Vagina (tissue), 2 donors: ENCODE measurements at regions not wholly inside any gene's neighbourhood (a gene's known extent, or its start where the extent isn't known, plus 50 kb on each side); places are given as distances from the start of the nearest gene placed in this dataset.
"Not testable (repeated sequence)": the region's sequence is repeated elsewhere in the genome, so short reads cannot be mapped to it uniquely, and the experiment has no call there.

Experiments
- DNase-seq, 2 donors: peaks; one replicate each; pipeline ENCODE4 v3.0.0-alpha.2; 2017; ENCODE audit errors: extremely low spot score in 2 of 2
- H3K27ac ChIP-seq: fragments of 200-600 bp; sonication (generic); one replicate; pipeline ENCODE4 v1.5.1; 2019
- H3K27me3 ChIP-seq: fragments of 200-600 bp; sonication (generic); one replicate; pipeline ENCODE4 v1.5.1; 2019
- H3K36me3 ChIP-seq, 2 donors: fragments of 200-600 bp; sonication (generic); one replicate each; pipeline ENCODE4 v1.5.1; 2017 to 2019
- H3K4me1 ChIP-seq: fragments of 200-600 bp; sonication (generic); one replicate; pipeline ENCODE4 v1.5.1; 2019
- H3K4me3 ChIP-seq, 2 donors: fragments of 200-600 bp; sonication (generic); 1 replicate in 1 of 2; 2 replicates in 1 of 2; pipeline ENCODE4 v1.5.1; 2016 to 2019
- H3K9me3 ChIP-seq: fragments of 200-600 bp; sonication (generic); one replicate; pipeline ENCODE4 v1.5.1; 2019
- POLR2A ChIP-seq, 2 donors: fragments of 450-650 bp; IDR thresholded peaks; one replicate each; pipeline ENCODE4 v1.6.1; 2017; ENCODE audit warnings: antibody characterized with exemption in 2 of 2, mild to moderate bottlenecking in 2 of 2, moderate library complexity in 2 of 2
- POLR2AphosphoS5 ChIP-seq, 2 donors: sonication (generic); formaldehyde crosslinking; IDR thresholded peaks; one replicate each; pipeline ENCODE4 v1.9.0; 2017; ENCODE audit warnings: antibody characterized with exemption in 2 of 2, mild to moderate bottlenecking in 2 of 2, low read depth in 1 of 2; ENCODE audit not compliant: insufficient read depth in 1 of 2
- intact Hi-C: fragments of 100-400 bp; cut with DNase I; formaldehyde crosslinking; loops from one replicate; pipeline ENCODE4 v1.15.1; 2023
- TF ChIP-seq, protein P1 (sequence below), 3 experiments: fragments of 450-650 bp in 2 of 3; fragments of 200-600 bp in 1 of 3; sonication (generic) in 1 of 3; IDR thresholded peaks; one replicate each; pipeline ENCODE4 v1.5.1; 2017 to 2019; ENCODE audit warnings: antibody characterized with exemption in 3 of 3, mild to moderate bottlenecking in 2 of 3, moderate library complexity in 2 of 3

DNA sequence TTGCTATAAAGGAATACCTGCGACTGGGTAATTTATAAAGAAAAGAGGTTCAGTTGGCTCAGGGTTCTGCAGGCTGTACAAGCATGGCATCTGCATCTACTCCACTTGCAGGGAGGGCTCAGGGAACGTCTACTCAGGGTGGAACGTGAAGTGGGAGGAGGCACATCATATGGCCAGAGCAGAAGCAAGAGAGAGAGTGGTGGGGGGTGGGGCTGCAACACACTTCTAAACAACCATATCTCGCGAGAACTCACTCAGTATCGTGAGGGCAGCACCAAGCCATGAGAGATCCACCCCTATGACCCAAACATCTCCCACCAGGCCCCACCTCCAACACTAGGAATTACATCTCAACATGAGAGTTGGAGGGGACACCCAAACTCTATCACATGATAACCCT, 109.8 kb upstream of the SCAF8 start:
- H3K36me3 ChIP-seq: no peaks in the 10 kb centered on the region
- no peak for DNase-seq
- intact Hi-C loops: no loop called here
- H3K9me3 ChIP-seq: no peaks in the 10 kb centered on the region
- H3K4me1 ChIP-seq: peaks cover 10% of the 10 kb centered on the region
- no peaks in the 10 kb centered on the region for H3K27me3 ChIP-seq
- no peak overlapping the region for H3K4me3 ChIP-seq
- H3K27ac ChIP-seq: no peak overlapping the region
- TF ChIP-seq POLR2AphosphoS5 (IDR thresholded peaks at IDR 0.05; ENCODE audit: insufficient read depth in 1 of 2, low read depth in 1 of 2) (no peak), POLR2A (IDR thresholded peaks at IDR 0.05) (no peak)
- TF ChIP-seq, protein P1, sequence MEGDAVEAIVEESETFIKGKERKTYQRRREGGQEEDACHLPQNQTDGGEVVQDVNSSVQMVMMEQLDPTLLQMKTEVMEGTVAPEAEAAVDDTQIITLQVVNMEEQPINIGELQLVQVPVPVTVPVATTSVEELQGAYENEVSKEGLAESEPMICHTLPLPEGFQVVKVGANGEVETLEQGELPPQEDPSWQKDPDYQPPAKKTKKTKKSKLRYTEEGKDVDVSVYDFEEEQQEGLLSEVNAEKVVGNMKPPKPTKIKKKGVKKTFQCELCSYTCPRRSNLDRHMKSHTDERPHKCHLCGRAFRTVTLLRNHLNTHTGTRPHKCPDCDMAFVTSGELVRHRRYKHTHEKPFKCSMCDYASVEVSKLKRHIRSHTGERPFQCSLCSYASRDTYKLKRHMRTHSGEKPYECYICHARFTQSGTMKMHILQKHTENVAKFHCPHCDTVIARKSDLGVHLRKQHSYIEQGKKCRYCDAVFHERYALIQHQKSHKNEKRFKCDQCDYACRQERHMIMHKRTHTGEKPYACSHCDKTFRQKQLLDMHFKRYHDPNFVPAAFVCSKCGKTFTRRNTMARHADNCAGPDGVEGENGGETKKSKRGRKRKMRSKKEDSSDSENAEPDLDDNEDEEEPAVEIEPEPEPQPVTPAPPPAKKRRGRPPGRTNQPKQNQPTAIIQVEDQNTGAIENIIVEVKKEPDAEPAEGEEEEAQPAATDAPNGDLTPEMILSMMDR (IDR thresholded peaks at IDR 0.05): no peak

DNA sequence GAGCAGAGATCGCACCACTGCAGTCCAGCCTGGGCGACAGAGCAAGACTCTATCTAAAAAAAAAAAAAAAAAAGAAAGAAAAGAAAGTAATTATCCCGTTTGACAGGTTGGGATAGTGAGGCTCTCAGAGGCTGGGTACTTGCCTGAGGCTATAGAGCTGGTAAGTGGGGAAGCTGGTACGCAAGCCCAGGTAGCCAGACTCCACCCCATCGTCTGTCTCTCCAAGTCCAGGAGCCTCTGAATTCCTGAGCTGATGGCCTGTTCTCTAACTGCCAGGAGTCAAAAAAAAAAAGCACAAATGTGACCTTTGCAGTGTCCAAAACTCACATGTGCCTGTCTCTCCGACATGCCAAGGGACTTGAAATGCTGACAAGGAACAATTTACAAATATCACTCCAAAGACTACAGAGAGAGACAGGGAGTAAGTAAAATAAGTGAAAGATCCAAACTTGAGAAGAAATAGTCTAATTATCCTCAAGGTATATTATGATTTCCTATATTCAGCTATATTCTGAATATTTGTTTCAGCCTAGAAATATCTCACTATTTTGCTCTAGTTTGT, 109.1 kb upstream of the SCAF8 start:
- peaks cover 10% of the 10 kb centered on the region for H3K4me1 ChIP-seq
- no peak for DNase-seq
- TF ChIP-seq, protein P1 (IDR thresholded peaks at IDR 0.05): no peak
- TF ChIP-seq POLR2A (IDR thresholded peaks at IDR 0.05) (no peak), POLR2AphosphoS5 (IDR thresholded peaks at IDR 0.05; ENCODE audit: insufficient read depth in 1 of 2, low read depth in 1 of 2) (no peak)
- intact Hi-C loops: no loop called here
- H3K27ac ChIP-seq: no peak overlapping the region
- H3K4me3 ChIP-seq: no peak overlapping the region
- H3K27me3 ChIP-seq: no peaks in the 10 kb centered on the region
- H3K36me3 ChIP-seq: no peaks in the 10 kb centered on the region
- no peaks in the 10 kb centered on the region for H3K9me3 ChIP-seq

DNA sequence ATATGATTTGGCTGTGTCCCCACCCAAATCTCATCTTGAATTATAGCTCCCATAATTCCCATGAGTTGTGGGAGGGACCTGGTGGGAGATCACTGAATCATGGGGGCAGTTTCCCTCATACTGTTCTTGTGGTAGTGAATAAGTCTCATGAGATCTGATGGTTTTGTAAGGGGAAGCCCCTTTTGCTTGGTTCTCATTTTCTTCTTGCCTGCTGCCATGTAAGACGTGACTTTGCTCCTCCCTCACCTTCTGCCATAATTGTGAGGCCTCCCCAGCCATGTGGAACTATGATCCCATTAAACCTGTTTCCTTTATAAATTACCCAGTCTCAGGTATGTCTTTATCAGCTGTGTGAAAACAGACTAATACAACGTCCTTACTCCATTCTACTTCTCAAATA, 108.5 kb upstream of the SCAF8 start:
- intact Hi-C loops, H3K27me3 ChIP-seq: not testable (repeated sequence)
- peaks cover 10% of the 10 kb centered on the region for H3K4me1 ChIP-seq

DNA sequence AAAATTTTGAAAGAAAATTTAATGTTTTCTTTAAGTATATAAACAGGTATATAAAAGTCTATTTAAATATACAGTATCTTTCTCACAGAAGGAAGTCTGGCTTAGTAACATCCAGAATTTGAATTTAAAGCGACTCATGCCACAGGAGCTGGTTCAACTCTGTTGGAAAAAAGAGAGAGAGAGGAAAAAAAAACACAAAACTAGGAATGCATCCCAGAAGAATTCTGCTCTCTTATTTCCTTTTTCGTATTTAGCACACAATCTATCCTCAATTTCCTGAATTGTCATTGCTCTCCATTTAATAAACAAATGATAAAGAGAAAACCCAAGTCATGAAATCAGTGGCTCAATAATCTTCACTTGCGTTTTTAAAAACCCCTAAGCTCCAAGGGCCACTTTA, 107.5 kb upstream of the SCAF8 start:
- Histone ChIP-seq H3K4me1 (peaks cover 10% of the 10 kb centered on the region), H3K9me3 (no peaks in the 10 kb centered on the region), H3K4me3 (no peak overlapping the region), H3K36me3 (no peaks in the 10 kb centered on the region), H3K27ac (no peak overlapping the region), H3K27me3 (no peaks in the 10 kb centered on the region)
- intact Hi-C loops: no loop called here
- TF ChIP-seq, protein P1 (IDR thresholded peaks at IDR 0.05): no peak
- TF ChIP-seq POLR2AphosphoS5 (IDR thresholded peaks at IDR 0.05; ENCODE audit: insufficient read depth in 1 of 2, low read depth in 1 of 2) (no peak), POLR2A (IDR thresholded peaks at IDR 0.05) (no peak)
- DNase-seq: no peak

More for the DNA sequence above, 108.5 kb upstream of the SCAF8 start:
- H3K4me3 ChIP-seq, H3K27ac ChIP-seq, H3K36me3 ChIP-seq, H3K9me3 ChIP-seq, DNase-seq: not testable (repeated sequence)

DNA sequence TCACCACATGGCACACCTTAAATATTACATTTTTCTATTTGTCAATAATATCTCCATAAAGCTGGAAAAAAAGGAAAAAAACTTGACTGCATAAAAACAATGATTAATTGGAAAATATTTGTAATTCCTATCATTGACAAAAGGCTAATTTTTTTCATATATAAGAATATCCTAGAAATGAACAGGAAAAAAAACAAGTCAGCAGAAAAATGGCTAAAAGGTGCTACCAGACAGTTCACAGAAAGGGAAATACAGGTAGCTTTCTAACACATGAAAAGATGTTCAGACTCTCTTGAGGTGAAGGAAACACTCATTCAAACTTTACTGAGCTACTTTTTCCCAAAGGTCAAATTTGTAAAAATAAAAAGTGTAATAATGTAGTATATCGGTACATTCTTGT, 104.1 kb upstream of the SCAF8 start:
- TF ChIP-seq, protein P1 (IDR thresholded peaks at IDR 0.05): no peak
- TF ChIP-seq POLR2A (IDR thresholded peaks at IDR 0.05) (no peak), POLR2AphosphoS5 (IDR thresholded peaks at IDR 0.05; ENCODE audit: insufficient read depth in 1 of 2, low read depth in 1 of 2) (no peak)
- Histone ChIP-seq H3K27me3 (no peaks in the 10 kb centered on the region), H3K4me1 (no peaks in the 10 kb centered on the region), H3K36me3 (no peaks in the 10 kb centered on the region), H3K4me3 (no peak overlapping the region), H3K9me3 (no peaks in the 10 kb centered on the region), H3K27ac (no peak overlapping the region)
- no peak for DNase-seq
- intact Hi-C loops: no loop called here
